GM12878 (cell line): ENCODE measurements at regions not wholly inside any gene's neighbourhood (a gene's known extent, or its start where the extent isn't known, plus 50 kb on each side); places are given as distances from the start of the nearest gene placed in this dataset.
"Not testable (repeated sequence)": the region's sequence is repeated elsewhere in the genome, so short reads cannot be mapped to it uniquely, and the experiment has no call there.

Source experiments
- ATAC-seq: fragments of 200-7000 bp; cut with Tn5 transposase; 3 replicates; pipeline ENCODE4 v1.9.1; 2020; ENCODE audit warnings: mild to moderate bottlenecking, moderate library complexity
- BruUV-seq: library from RNA; stranded (reverse); fragments of 400-500 nt; replicated peaks from 2 replicates; lab custom pipeline; 2021; lab: Mats Ljungman, UMichigan
- CTCF ChIA-PET: fragments of 300-600 bp; sonication (Branson Sonifier 250); formaldehyde crosslinking; extraction: SDS; loops from one replicate; lab custom pipeline; 2021; ENCODE audit warnings: inconsistent platforms; lab: Yijun Ruan, JAX
- POLR2A ChIA-PET: fragments of 350-600 bp; formaldehyde crosslinking; extraction: SDS; loops from one replicate; lab custom pipeline; 2021; ENCODE audit warnings: inconsistent platforms; lab: Charles Lee
- RAD21 ChIA-PET: fragments of 300-600 bp; sonication (Branson Sonifier 250); formaldehyde crosslinking; loops from one replicate; lab custom pipeline; 2023; ENCODE audit warnings: antibody characterized with exemption; ENCODE audit not compliant: unreplicated experiment; lab: Charles Lee
- SMC1A ChIA-PET: fragments of 300-600 bp; sonication (Branson Sonifier 250); formaldehyde crosslinking; loops from one replicate; lab custom pipeline; 2023; ENCODE audit not compliant: unreplicated experiment, uncharacterized antibody; lab: Charles Lee
- DNase-seq: peaks from one replicate; pipeline ENCODE4 v3.0.0-alpha.2; 2011; ENCODE audit warnings: low read depth, low spot score
- FAIRE-seq: peaks from 3 replicates; lab custom pipeline; 2011; peaks lifted over from hg19 to GRCh38; lab: Jason Lieb, UNC
- H2AFZ ChIP-seq: 2 replicates; pipeline ENCODE4 v1.6.0; 2011; ENCODE audit warnings: low read depth, low read length, control low read depth; ENCODE audit not compliant: control insufficient read depth
- H3K27ac ChIP-seq: 2 replicates; pipeline ENCODE4 v1.5.1; 2011; ENCODE audit warnings: control low read depth; ENCODE audit not compliant: control insufficient read depth, insufficient read depth
- H3K27me3 ChIP-seq, 2 experiments: replicated peaks in 1 of 2; 2 replicates each; pipeline versions ENCODE4 v1.6.0 to v1.6.1; 2011; ENCODE audit warnings: low read length in 1 of 2; ENCODE audit not compliant: control insufficient read depth in 2 of 2, insufficient read depth in 2 of 2
- H3K36me3 ChIP-seq, 2 experiments: 2 replicates each; pipeline ENCODE4 v1.5.1; 2011; ENCODE audit warnings: low read length in 1 of 2; ENCODE audit not compliant: control insufficient read depth in 2 of 2, insufficient read depth in 2 of 2
- H3K4me1 ChIP-seq: 2 replicates; pipeline ENCODE4 v1.6.1; 2011; ENCODE audit warnings: mild to moderate bottlenecking, low read length, moderate library complexity, mixed read lengths; ENCODE audit not compliant: control insufficient read depth, insufficient read depth
- H3K4me2 ChIP-seq: 2 replicates; pipeline ENCODE4 v1.6.0; 2011; ENCODE audit warnings: control low read depth; ENCODE audit not compliant: control insufficient read depth, insufficient read depth
- H3K4me3 ChIP-seq: fragments of 200-600 bp; sonication (generic); 2 replicates; pipeline ENCODE4 v1.5.1; 2016
- H3K79me2 ChIP-seq: 2 replicates; pipeline ENCODE4 v1.6.0; 2011; ENCODE audit warnings: low read length; ENCODE audit not compliant: control insufficient read depth, insufficient read depth
- H3K9ac ChIP-seq: 2 replicates; pipeline ENCODE4 v1.8.0; 2011; ENCODE audit warnings: low read length, control low read depth, mixed read lengths; ENCODE audit not compliant: control insufficient read depth, insufficient read depth
- H3K9me3 ChIP-seq: replicated peaks from 3 replicates; pipeline ENCODE4 v1.5.1; 2011; ENCODE audit warnings: mild to moderate bottlenecking, low read length; ENCODE audit not compliant: control insufficient read depth, insufficient read depth
- H4K20me1 ChIP-seq: 2 replicates; pipeline ENCODE4 v1.6.0; 2011; ENCODE audit not compliant: control insufficient read depth, insufficient read depth
- whole genome bisulfite sequencing: methylation state at CpG from one replicate; pipeline ENCODE4 v1.1.6; 2016; ENCODE audit warnings: low lambda C conversion rate; ENCODE audit not compliant: insufficient replicate concordance, insufficient coverage; ENCODE audit errors: missing lambda C conversion rate; 5-methylcytosine and 5-hydroxymethylcytosine counted together
- in situ Hi-C: fragments of 300-500 bp; cut with MboI; formaldehyde crosslinking; loops from 9 replicates; pipeline ENCODE4 v1.14.3; 2018; ENCODE audit warnings: mixed read lengths
- intact Hi-C: fragments of 100-400 bp; cut with micrococcal nuclease; formaldehyde crosslinking; loops from one replicate; pipeline ENCODE4 v1.14.2; 2022; ENCODE audit not compliant: unreplicated experiment

DNA sequence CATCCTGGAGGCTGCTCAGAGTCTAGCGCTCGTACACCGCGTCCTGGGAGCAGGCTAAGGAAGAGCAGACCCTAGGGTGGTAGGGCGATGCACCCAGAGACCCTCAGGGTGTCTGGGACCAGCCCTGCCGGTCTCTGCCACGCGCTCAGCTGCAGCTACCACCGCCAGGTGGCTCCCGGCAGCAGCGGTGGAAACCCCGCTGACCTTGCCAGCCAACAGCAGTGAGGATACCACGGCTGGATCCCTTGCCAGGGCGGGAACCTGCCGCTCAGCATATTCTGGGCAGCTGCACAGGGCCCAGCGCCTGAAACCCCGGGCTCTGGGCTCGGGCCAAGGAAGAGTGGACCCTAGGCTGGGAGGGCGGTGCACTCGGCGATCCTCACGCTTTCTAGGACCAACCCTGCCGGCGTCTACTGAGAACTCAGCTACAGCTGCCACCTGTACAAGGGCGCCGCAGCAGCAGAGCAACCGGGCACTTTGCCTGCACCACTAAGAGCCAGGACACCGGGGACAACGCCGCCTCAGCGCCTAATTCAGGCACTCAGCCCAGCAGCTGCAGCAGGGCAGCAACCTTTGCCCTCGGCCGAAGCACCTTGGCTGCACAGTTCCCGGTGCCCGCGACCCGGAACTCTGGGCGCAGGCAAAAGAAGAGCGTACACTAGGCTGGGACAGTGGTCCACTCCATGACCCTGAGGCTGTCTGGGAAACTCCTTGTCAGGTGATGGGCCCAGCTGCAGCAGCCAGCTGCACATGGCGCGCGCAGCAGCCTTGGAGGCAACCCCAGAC lies 80.8 kb downstream of the POTEB2 start:
- RAD21 ChIA-PET, BruUV-seq: not testable (repeated sequence)
- WGBS, result no CpG with 5 or more reads among the region's 42 CpGs

DNA sequence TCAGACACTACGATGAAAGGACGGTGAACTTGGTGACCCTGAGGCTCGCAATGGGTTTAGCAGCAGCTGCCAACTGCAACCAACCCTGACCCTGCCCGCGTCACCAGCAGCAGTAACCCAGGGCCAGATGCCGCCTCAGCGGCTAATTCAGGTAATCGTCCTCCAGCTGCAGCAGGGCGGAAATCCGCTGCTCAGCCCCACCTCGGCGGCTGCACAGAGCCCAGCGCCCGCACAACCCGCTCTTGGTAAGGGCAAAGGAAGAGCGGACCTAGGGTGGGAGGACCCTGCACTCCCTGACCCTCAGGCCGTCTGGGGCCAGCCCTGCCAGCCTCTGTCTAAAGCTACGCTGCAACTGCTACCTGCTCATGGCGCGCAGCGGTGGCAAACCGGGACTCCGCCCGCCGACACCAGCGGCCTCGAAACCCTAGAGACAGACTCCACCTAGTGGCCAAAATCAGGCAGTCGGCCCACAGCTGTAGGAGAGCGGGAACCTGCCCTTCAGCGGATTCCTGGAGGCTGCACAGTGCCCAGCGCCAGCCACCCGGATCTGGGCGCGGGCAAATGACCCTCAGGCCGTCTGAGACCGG lies 82.4 kb downstream of the POTEB2 start:
- CTCF ChIA-PET, H3K9ac ChIP-seq, RAD21 ChIA-PET, H3K27me3 ChIP-seq, H3K27ac ChIP-seq, H3K79me2 ChIP-seq, H3K36me3 ChIP-seq, H3K4me1 ChIP-seq, ATAC-seq, DNase-seq, intact Hi-C loops, H3K9me3 ChIP-seq, H3K4me2 ChIP-seq, POLR2A ChIA-PET, in situ Hi-C loops, BruUV-seq, H2AFZ ChIP-seq, H3K4me3 ChIP-seq, H4K20me1 ChIP-seq, SMC1A ChIA-PET: not testable (repeated sequence)
- FAIRE-seq, result peak; percentile 82
- no CpG with 5 or more reads among the region's 36 CpGs for WGBS

More for the DNA sequence above, 80.8 kb downstream of the POTEB2 start:
- H3K4me3 ChIP-seq, H3K4me2 ChIP-seq, H4K20me1 ChIP-seq, H3K27ac ChIP-seq, H3K79me2 ChIP-seq, intact Hi-C loops, H3K36me3 ChIP-seq, in situ Hi-C loops, POLR2A ChIA-PET, DNase-seq, H3K9me3 ChIP-seq, SMC1A ChIA-PET, H2AFZ ChIP-seq, ATAC-seq, H3K27me3 ChIP-seq, FAIRE-seq, CTCF ChIA-PET, H3K9ac ChIP-seq, H3K4me1 ChIP-seq: not testable (repeated sequence)

DNA sequence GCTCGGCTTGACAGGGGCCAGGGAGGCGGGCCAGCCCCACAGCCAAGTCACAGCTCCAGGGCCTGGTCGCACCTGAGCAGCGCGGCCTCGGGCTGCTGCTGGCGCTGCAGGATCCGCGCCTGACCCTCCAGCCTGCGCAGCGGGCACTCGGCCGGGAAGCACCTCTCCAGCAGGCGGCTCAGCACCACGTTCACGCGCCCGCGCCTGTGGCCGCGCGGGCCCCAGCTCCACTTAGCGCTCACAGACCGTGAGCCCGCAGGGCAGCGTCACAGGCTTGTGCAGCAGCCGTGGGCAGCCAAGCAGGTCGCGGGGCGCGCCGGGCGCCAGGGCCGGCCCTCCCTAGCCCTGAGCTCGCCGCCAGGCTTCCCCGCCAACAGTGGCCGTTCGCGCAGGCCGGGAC lies 90.7 kb downstream of the POTEB2 start:
- peak; percentile 54 for ATAC-seq
- H2AFZ ChIP-seq, DNase-seq, intact Hi-C loops, H3K9ac ChIP-seq, SMC1A ChIA-PET, H3K4me1 ChIP-seq, H3K9me3 ChIP-seq, in situ Hi-C loops, H3K36me3 ChIP-seq, H4K20me1 ChIP-seq, H3K79me2 ChIP-seq, H3K4me2 ChIP-seq, H3K27me3 ChIP-seq, BruUV-seq, H3K27ac ChIP-seq, CTCF ChIA-PET, FAIRE-seq, H3K4me3 ChIP-seq, POLR2A ChIA-PET, RAD21 ChIA-PET: not testable (repeated sequence)
- WGBS, result no CpG with 5 or more reads among the region's 41 CpGs

DNA sequence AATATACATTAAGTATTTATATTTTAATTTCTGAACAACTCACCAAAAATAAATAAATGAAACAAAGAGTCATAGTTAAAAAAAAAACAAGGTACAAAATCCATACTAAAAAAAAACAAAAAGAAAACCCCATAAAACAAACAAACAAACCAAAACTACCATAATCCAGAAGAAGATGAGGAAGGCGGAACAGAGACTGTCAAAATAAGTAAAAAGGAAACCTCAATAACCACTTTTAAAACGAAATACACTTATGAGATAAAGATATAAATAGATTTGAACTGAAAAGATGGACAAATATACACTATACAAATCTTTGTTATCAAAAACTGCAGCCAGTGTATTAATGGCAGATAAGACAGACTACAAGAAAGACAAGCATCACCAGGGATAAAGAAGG lies 98.2 kb downstream of the POTEB2 start:
- H4K20me1 ChIP-seq, BruUV-seq, H3K27me3 ChIP-seq, H3K4me1 ChIP-seq, H3K4me3 ChIP-seq, intact Hi-C loops, CTCF ChIA-PET, H3K9ac ChIP-seq, H2AFZ ChIP-seq, SMC1A ChIA-PET, RAD21 ChIA-PET, H3K9me3 ChIP-seq, in situ Hi-C loops, H3K79me2 ChIP-seq, DNase-seq, H3K27ac ChIP-seq, POLR2A ChIA-PET, FAIRE-seq, H3K36me3 ChIP-seq, H3K4me2 ChIP-seq, ATAC-seq: not testable (repeated sequence)
- WGBS, result no CpG with 5 or more reads among the region's 2 CpGs
